ENCODE measurements at regions not wholly inside any gene's neighbourhood (a gene's known extent, or its start where the extent isn't known, plus 50 kb on each side); places are given as distances from the start of the nearest gene placed in this dataset.

DNA sequence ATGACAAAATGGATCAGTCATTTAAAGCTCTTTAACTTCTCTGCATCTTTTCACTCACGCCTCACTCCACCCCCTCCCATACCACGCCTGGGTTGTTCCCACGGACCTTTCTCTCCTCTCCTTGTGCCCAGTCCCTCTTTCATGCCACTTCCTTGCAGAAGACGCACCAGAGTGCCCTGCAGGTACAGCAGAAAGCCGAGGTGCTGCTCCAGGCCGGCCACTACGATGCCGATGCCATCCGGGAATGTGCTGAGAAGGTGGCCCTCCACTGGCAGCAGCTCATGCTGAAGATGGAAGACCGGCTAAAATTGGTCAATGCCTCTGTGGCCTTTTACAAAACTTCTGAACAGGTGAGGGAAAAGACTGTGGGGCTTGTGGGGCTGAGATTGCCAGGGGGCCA is 296.1 kb upstream of the UMPS start:
- Histone ChIP-seq H3K56ac (replicated peaks; ENCODE audit: insufficient read length, low read depth, low read length) (no peak overlapping the region), H3K4ac (replicated peaks; ENCODE audit: insufficient read length, low read depth, low read length) (no peak overlapping the region), H4K5ac (ENCODE audit: insufficient read length, low read depth, low read length) (no peak overlapping the region), H3K36me3 (ENCODE audit: control insufficient read depth in 2 of 4, insufficient read depth in 4 of 4, low read length in 3 of 4) (no peaks in the 10 kb centered on the region), H3K27me3 (replicated peaks in 1 of 4; ENCODE audit: control insufficient read depth in 3 of 4, extremely low read depth in 1 of 4, insufficient read depth in 3 of 4, low read length in 3 of 4) (no peaks in the 10 kb centered on the region), H3K79me2 (ENCODE audit: control insufficient read depth in 1 of 2, insufficient read depth in 2 of 2, low read length in 2 of 2) (no peaks in the 10 kb centered on the region), H3K23ac (ENCODE audit: insufficient read length) (no peak overlapping the region), H3K9me3 (ENCODE audit: insufficient read depth in 2 of 2, low read depth in 1 of 2, low read length in 1 of 2) (no peaks in the 10 kb centered on the region), H2AK5ac (ENCODE audit: low read depth, low read length) (no peak overlapping the region), H2BK12ac (ENCODE audit: low read depth, low read length) (no peak overlapping the region), H3K9ac (replicated peaks in 1 of 4; ENCODE audit: extremely low read depth in 1 of 4, low read depth in 3 of 4, low read length in 3 of 4) (no peak overlapping the region), H3K4me3 (ENCODE audit: extremely low read depth in 1 of 4, insufficient read depth in 2 of 4, low read depth in 3 of 4, low read length in 4 of 4) (no peak overlapping the region), H4K20me1 (replicated peaks in 1 of 2; ENCODE audit: control insufficient read depth in 1 of 2, insufficient read depth in 2 of 2, low read length in 2 of 2) (no peaks in the 10 kb centered on the region), H4K91ac (replicated peaks; ENCODE audit: insufficient read length, low read length) (no peak overlapping the region), H3K18ac (ENCODE audit: extremely low read depth, low read length) (no peak overlapping the region), H3K4me2 (ENCODE audit: insufficient read depth in 1 of 2, low read depth in 2 of 2, low read length in 2 of 2) (no peak overlapping the region), H2BK20ac (ENCODE audit: low read length) (no peak overlapping the region), H2BK120ac (replicated peaks; ENCODE audit: low read depth, low read length) (no peak overlapping the region), H3K14ac (ENCODE audit: insufficient read length) (no peak overlapping the region), H2BK15ac (ENCODE audit: low read length) (no peak overlapping the region), H3K23me2 (ENCODE audit: low read depth, low read length) (no peaks in the 10 kb centered on the region; the same call in 1 of the 2 replicates), H3K79me1 (ENCODE audit: low read depth, low read length) (no peaks in the 10 kb centered on the region), H2AFZ (ENCODE audit: low read length) (no peak overlapping the region), H4K8ac (ENCODE audit: extremely low read depth, insufficient read depth, low read length) (no peak overlapping the region; the same call in 1 of the 2 replicates), H3K27ac (ENCODE audit: low read depth, low read length) (no peak overlapping the region), H3K4me1 (replicated peaks in 1 of 4; ENCODE audit: control insufficient read depth in 3 of 4, insufficient read depth in 4 of 4, low read length in 3 of 4) (peaks cover 0 to 2% (median 0%) of the 10 kb centered on the region in 4 experiments; a peak in 2 of 7 replicates), H2BK5ac (ENCODE audit: low read depth, low read length) (no peak overlapping the region)
- POLR2A ChIA-PET (ENCODE audit: partially characterized antibody), result no interaction called here
- no peak for DNase-seq (ENCODE audit: low read depth in 1 of 2, low spot score in 2 of 2)
- CTCF ChIA-PET (ENCODE audit: partially characterized antibody), result interaction anchor here (0.6 to 2.3 kb wide), 3 partner anchors 8 to 354 kb away, joined by 3 to 6 read pairs (median 6); no protein-coding TSS in a partner anchor
- FAIRE-seq, result no peak
- 79% methylated on average over 10 of the region's 10 CpGs; no CpG with 5 or more reads in 1 of the 2 experiments for WGBS, 2 experiments (ENCODE audit: extremely low coverage in 1 of 2, insufficient coverage in 1 of 2, insufficient read length in 1 of 2, insufficient replicate concordance in 2 of 2, low coverage in 1 of 2, low lambda C conversion rate in 2 of 2, missing lambda C conversion rate in 1 of 2)
- TF ChIP-seq RBBP5 (IDR thresholded peaks at IDR 0.05; ENCODE audit: borderline replicate concordance, low read depth, low read length) (no peak), BACH1 (IDR thresholded peaks at IDR 0.05; ENCODE audit: low read length) (no peak), RAD21 (IDR thresholded peaks at IDR 0.05 in 1 of 2, conservative IDR thresholded peaks at IDR 0.05 in 1 of 2; ENCODE audit: low read depth in 2 of 2, low read length in 2 of 2) (no peak), HDAC2 (IDR thresholded peaks at IDR 0.05; ENCODE audit: borderline replicate concordance in 1 of 2, low read depth in 2 of 2, low read length in 2 of 2) (no peak), TEAD4 (IDR thresholded peaks at IDR 0.05; ENCODE audit: low read depth, low read length) (no peak), GTF2F1 (IDR thresholded peaks at IDR 0.05; ENCODE audit: borderline replicate concordance, low read depth, low read length) (no peak), ASH2L (IDR thresholded peaks at IDR 0.05; ENCODE audit: low read length) (no peak), CREB1 (IDR thresholded peaks at IDR 0.05) (no peak), NRF1 (IDR thresholded peaks at IDR 0.05; ENCODE audit: low read depth, low read length) (no peak), RXRA (IDR thresholded peaks at IDR 0.05; ENCODE audit: insufficient read depth, low read depth, low read length) (no peak), MAFK (IDR thresholded peaks at IDR 0.05; ENCODE audit: low read depth, low read length) (no peak), RFX5 (IDR thresholded peaks at IDR 0.05; ENCODE audit: borderline replicate concordance, low read depth, low read length) (no peak)
